Daoy (cell line): ENCODE measurements at regions not wholly inside any gene's neighbourhood (a gene's known extent, or its start where the extent isn't known, plus 50 kb on each side); places are given as distances from the start of the nearest gene placed in this dataset.

Experiments
- DNase-seq: peaks from one replicate; pipeline ENCODE4 v3.0.0-alpha.2; 2015; ENCODE audit warnings: low read depth

- DNase-seq = no peak
These were observed 702.9 kb upstream of the POU3F2 start for GRCh38 chr6:98131290-98131990.

GRCh38 chr6:98136333-98136732, 698.0 kb upstream of the POU3F2 start:
- no peak for DNase-seq

- no peak for DNase-seq
These were observed 697.0 kb upstream of the POU3F2 start for GRCh38 chr6:98137391-98137790.

GRCh38 chr6:98142839-98143238, 691.5 kb upstream of the POU3F2 start:
- DNase-seq = no peak

DNA sequence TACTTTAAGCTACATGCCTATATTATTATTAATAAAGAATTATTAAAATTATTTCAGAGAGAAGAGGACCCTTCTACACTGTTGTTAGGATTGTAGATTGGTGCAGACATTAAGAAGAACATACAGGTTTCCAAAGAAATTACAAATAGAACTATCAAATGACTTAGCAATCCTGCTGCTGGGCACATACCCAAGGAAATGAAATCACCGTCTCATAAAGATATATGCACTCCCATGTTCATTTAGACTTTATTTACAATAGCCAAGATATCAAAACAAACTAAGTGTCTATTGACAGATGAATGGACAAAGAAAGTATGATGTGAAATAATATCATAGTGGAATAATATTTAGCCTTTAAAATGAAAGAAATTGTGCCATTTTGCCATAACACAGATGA, 687.7 kb upstream of the POU3F2 start:
- DNase-seq = no peak

DNA sequence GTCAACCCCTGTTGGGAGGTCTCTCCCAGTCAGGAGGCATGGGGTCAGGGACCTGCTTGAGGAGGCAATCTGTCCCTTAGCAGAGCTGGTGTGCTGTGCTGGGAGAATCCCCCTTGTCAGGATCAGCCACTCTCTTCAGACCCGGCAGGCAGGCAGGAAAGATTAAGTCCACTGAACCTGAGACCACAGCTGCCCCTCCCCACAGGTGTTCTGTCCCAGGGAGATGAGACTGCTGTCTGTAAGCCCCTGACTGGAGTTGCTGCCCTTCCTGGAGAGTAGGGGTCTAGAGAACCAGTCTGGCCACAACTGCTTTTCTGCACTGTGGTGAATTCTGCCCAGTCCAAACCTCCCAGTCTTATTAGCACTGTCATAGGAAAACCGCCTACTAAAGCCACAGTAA, 677.8 kb upstream of the POU3F2 start:
- DNase-seq = no peak

DNA sequence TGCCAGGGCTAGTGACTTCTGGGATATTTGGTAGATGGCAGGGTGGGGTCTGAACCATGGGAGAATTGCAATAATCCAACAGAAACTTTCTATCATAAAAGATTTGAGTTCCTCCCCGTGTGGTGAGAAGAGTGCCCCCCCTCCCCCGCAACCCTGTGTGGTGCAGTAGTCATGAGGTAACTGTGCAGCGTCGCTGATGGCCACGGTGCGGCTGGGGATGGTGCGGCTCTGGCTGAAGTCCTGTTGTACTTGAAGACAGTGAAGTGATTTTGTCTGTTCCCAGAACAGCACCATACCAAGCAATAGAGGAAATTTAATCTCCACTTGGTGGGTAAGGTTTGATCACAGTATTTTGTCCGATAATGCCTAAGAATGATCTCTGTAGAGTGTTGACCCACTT, 654.8 kb upstream of the POU3F2 start:
- DNase-seq = no peak

GRCh38 chr6:98200084-98200483, 634.3 kb upstream of the POU3F2 start:
- DNase-seq = no peak

GRCh38 chr6:98203170-98203806, 631.1 kb upstream of the POU3F2 start:
- no peak for DNase-seq

GRCh38 chr6:98212468-98212867, 621.9 kb upstream of the POU3F2 start:
- no peak for DNase-seq

DNA sequence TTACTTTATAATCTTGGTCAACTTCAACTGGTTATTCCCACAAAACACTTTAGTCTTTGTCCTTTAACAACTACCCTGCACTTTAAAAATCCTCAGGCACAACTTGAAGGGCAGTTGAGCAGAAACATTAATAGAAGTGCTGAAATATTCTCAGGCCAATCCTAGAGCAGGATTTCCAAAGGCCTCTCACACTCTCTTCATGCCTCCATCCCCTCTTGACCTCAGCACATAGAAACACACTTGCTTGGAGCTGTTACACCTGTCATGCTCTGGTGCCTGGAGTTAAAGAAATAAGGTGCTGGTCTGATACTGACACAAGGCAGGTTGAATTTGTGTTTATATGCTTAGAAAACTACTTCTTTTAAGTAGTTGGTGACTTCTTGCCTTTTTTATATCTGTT, 618.8 kb upstream of the POU3F2 start:
- DNase-seq = no peak

- DNase-seq = no peak
These were observed 604.1 kb upstream of the POU3F2 start for GRCh38 chr6:98230250-98230649.

DNA sequence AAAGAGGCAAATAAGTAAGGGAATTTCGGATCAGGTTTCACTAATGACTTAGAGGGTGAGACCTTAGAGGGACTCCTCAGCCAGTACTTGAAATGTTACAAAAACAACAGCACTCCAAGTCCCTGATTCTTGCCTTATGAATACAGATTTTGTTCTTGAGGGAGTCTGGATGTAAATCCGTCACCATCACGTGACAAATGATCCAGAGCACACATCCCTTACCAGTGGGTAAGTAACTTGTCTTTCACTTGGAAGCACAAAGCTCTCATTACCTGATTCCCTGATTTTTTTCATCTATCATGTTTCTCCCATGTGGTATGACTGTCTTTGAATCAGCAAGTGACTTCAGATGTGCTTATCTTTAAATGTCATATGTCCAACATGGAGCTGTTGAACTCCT, 595.3 kb upstream of the POU3F2 start:
- DNase-seq = no peak

DNA sequence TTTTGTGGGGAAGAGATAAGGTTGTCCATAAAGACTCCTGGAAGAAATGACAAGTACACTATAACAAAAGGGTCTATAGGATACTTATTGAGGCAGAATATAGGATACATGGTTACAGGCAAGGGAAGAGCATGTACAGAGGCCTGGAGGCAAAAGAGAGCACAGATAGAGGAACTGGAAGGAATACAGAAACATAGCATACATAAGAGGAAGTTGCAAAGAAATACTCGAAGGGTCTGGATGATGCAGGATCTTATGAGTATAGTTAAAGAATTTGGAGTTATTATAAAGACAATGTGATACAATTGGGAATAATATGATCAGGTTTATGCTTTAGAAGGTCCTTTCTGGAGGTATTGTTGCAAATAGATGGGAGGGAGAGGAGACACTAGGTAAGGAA, 592.7 kb upstream of the POU3F2 start:
- DNase-seq = no peak

GRCh38 chr6:98254624-98255023, 579.8 kb upstream of the POU3F2 start:
- DNase-seq = no peak

GRCh38 chr6:98260382-98260781, 574.0 kb upstream of the POU3F2 start:
- no peak for DNase-seq

DNA sequence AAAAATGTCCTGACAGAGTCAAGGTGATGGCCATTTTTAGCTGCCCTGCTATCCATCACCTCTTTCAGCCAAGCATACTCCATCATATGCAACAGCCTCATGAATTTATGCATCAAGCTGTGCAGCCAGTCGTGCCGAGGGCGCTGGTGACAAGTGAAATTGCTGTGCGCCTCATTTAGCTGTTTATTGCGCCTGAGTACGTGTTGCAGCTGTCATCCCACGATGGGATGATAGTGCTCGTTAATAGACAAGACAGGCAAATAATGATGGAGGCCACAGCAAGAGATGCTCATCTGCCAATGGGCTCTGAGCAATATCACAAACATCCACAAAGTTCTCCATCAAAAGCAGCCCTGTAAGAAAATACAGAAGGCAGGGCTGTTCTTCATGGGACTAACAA, 562.3 kb upstream of the POU3F2 start:
- no peak for DNase-seq

DNA sequence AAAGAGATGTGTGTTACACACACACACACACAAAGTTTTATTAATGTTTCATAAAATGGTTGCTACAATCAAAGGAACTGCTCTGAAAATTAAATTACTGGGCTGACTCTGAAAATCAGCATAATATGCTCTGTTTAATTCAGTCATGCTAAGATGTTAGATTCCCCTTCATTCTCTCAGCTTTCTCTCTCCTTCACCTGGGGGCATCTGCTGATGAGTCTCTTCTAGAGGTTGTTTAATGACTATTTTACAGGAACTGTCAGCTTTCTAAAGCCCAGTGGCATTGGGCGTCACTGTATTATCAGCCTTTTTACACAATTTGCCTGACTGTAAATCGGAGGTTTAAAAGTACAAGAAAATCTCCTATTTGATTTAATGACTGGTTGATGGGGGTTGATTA, 559.7 kb upstream of the POU3F2 start:
- DNase-seq = no peak

DNA sequence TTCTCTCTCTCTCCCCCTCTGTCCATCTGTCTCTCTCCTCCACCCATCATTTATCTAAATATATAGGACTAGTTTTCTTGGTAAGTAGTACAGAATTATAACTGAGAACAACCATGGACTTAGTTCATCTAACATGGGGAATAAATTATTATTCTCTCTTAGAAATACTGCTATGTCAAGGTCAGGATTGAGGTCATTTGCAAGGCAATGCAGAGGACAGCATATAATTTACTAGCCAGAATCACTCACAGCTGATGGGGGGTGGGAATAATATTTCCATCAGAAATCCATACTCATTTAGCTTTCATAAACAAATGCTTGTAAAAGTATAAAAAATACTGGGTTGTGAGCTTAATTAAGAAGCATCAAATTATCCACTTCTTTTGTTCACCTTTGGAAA, 553.9 kb upstream of the POU3F2 start:
- no peak for DNase-seq

- no peak for DNase-seq
These were observed 547.8 kb upstream of the POU3F2 start for GRCh38 chr6:98286620-98287019.

GRCh38 chr6:98287876-98288275, 546.5 kb upstream of the POU3F2 start:
- DNase-seq = no peak

GRCh38 chr6:98292810-98293209, 541.6 kb upstream of the POU3F2 start:
- DNase-seq = no peak

- no peak for DNase-seq
These were observed 538.7 kb upstream of the POU3F2 start for GRCh38 chr6:98295515-98296175.
